B cell (primary cell): ENCODE measurements at regions not wholly inside any gene's neighbourhood (a gene's known extent, or its start where the extent isn't known, plus 50 kb on each side); places are given as distances from the start of the nearest gene placed in this dataset.

Experiments used
- ATAC-seq: fragments of 200-7000 bp; cut with Tn5 transposase; one replicate; pipeline ENCODE4 v1.10.0; 2021; ENCODE audit warnings: low read depth, mild to moderate bottlenecking, moderate number of reproducible peaks, moderate library complexity
- CTCF ChIA-PET: fragments of 350-600 bp; sonication (Branson Sonifier 250); formaldehyde crosslinking; loops from one replicate; lab custom pipeline; 2021; ENCODE audit warnings: antibody characterized with exemption, inconsistent platforms; lab: Charles Lee
- POLR2A ChIA-PET: fragments of 350-600 bp; sonication (Branson Sonifier 250); formaldehyde crosslinking; loops from one replicate; lab custom pipeline; 2021; ENCODE audit warnings: antibody characterized with exemption; lab: Charles Lee
- DNase-seq: peaks from one replicate; pipeline ENCODE4 v3.0.0; 2013
- H2AFZ ChIP-seq: 2 replicates; pipeline ENCODE4 v1.6.1; 2012; ENCODE audit warnings: mild to moderate bottlenecking, low read depth, low read length; ENCODE audit not compliant: insufficient read depth, poor library complexity, severe bottlenecking
- H3K27ac ChIP-seq, 2 donors: 1 replicate in 1 of 2; 2 replicates in 1 of 2; pipeline ENCODE4 v1.5.1; 2012 to 2013; ENCODE audit warnings: low read length in 2 of 2, mild to moderate bottlenecking in 2 of 2, moderate library complexity in 1 of 2
- H3K27me3 ChIP-seq, 4 experiments: fragments of 200-600 bp in 1 of 4; sonication (generic) in 1 of 4; replicated peaks in 1 of 4; 1 replicate in 2 of 4; 2 replicates in 2 of 4; pipeline versions ENCODE4 v1.6.1 to v1.7.0; 2013 to 2016; ENCODE audit warnings: low read length in 3 of 4, mild to moderate bottlenecking in 2 of 4, mixed read lengths in 1 of 4, moderate library complexity in 1 of 4; ENCODE audit not compliant: insufficient read depth in 4 of 4, control insufficient read depth in 3 of 4; ENCODE audit errors: control extremely low read depth in 1 of 4
- H3K36me3 ChIP-seq, 2 experiments: replicated peaks in 1 of 2; 1 replicate in 1 of 2; 2 replicates in 1 of 2; pipeline versions ENCODE4 v1.6.1 to v1.7.1; 2013; ENCODE audit warnings: low read length in 1 of 2; ENCODE audit not compliant: insufficient read depth in 2 of 2, control insufficient read depth in 1 of 2; ENCODE audit errors: control extremely low read depth in 1 of 2, extremely low read depth in 1 of 2
- H3K4me1 ChIP-seq, 2 donors: fragments of 200-600 bp in 1 of 2; sonication (generic) in 1 of 2; 1 replicate in 1 of 2; 2 replicates in 1 of 2; pipeline versions ENCODE4 v1.5.1 to v1.6.1; 2013 to 2017; ENCODE audit warnings: low read length in 2 of 2; ENCODE audit not compliant: control insufficient read depth in 2 of 2, insufficient read depth in 2 of 2
- H3K4me2 ChIP-seq: replicated peaks from 2 replicates; pipeline ENCODE3; 2012; ENCODE audit warnings: mild to moderate bottlenecking, low read depth, low read length; ENCODE audit not compliant: poor library complexity, severe bottlenecking
- H3K4me3 ChIP-seq, 5 experiments: fragments of 200-600 bp in 1 of 5; sonication (generic) in 1 of 5; 1 replicate in 3 of 5; 2 replicates in 2 of 5; pipeline versions ENCODE4 v1.5.1 to v1.7.0; 2011 to 2016; ENCODE audit warnings: low read length in 4 of 5, mild to moderate bottlenecking in 4 of 5, low read depth in 2 of 5, control low read depth in 1 of 5, moderate library complexity in 1 of 5; ENCODE audit not compliant: insufficient read depth in 1 of 5; ENCODE audit errors: control extremely low read depth in 1 of 5, extremely low read depth in 1 of 5
- H3K79me2 ChIP-seq: fragments of 200-600 bp; sonication (generic); one replicate; pipeline ENCODE4 v1.6.0; 2016; ENCODE audit warnings: low read length; ENCODE audit not compliant: control insufficient read depth, insufficient read depth
- H3K9ac ChIP-seq: fragments of 200-600 bp; sonication (generic); 2 replicates; pipeline ENCODE4 v1.6.1; 2017; ENCODE audit warnings: mild to moderate bottlenecking, low read length, moderate library complexity
- H3K9me3 ChIP-seq, 3 donors: one replicate each; pipeline versions ENCODE4 v1.6.1 to v1.7.1; 2013; ENCODE audit warnings: low read length in 2 of 3; ENCODE audit not compliant: control insufficient read depth in 2 of 3, insufficient read depth in 1 of 3; ENCODE audit errors: control extremely low read depth in 1 of 3
- H4K20me1 ChIP-seq: 2 replicates; pipeline ENCODE4 v1.6.0; 2012; ENCODE audit warnings: mild to moderate bottlenecking, low read length; ENCODE audit not compliant: insufficient read depth, control insufficient read depth, poor library complexity, severe bottlenecking
- H3K27ac Mint-ChIP-seq: one replicate; pipeline ENCODE4 v1.8.0; 2021; ENCODE audit warnings: mixed read lengths
- H3K27me3 Mint-ChIP-seq: one replicate; pipeline ENCODE4 v1.8.0; 2021; ENCODE audit warnings: mixed read lengths
- H3K4me1 Mint-ChIP-seq: one replicate; pipeline ENCODE4 v1.8.0; 2021; ENCODE audit warnings: mixed read lengths
- H3K4me3 Mint-ChIP-seq: one replicate; pipeline ENCODE4 v1.8.0; 2021; ENCODE audit warnings: mixed read lengths
- H3K9me3 Mint-ChIP-seq: one replicate; pipeline ENCODE4 v1.8.0; 2022; ENCODE audit warnings: mixed read lengths; ENCODE audit not compliant: insufficient read depth
- EZH2 ChIP-seq: IDR thresholded peaks from 2 replicates; pipeline ENCODE4 v1.6.1; 2012; ENCODE audit warnings: borderline replicate concordance, low read depth, mild to moderate bottlenecking, moderate library complexity, low read length; ENCODE audit not compliant: insufficient read depth, poor library complexity, severe bottlenecking
- WGBS: methylation state at CpG from one replicate; pipeline ENCODE4 v1.1.5; 2013; ENCODE audit warnings: missing lambda C conversion rate; ENCODE audit not compliant: insufficient coverage; 5-methylcytosine and 5-hydroxymethylcytosine counted together
- intact Hi-C: fragments of 100-400 bp; cut with micrococcal nuclease; formaldehyde crosslinking; loops from one replicate; pipeline ENCODE4 v1.10.0; 2022
- TF ChIP-seq, protein P1 (sequence below): fragments of 200-600 bp; IDR thresholded peaks from one replicate; pipeline ENCODE4 v1.8.0; 2022; ENCODE audit warnings: antibody characterized with exemption, mild to moderate bottlenecking

DNA sequence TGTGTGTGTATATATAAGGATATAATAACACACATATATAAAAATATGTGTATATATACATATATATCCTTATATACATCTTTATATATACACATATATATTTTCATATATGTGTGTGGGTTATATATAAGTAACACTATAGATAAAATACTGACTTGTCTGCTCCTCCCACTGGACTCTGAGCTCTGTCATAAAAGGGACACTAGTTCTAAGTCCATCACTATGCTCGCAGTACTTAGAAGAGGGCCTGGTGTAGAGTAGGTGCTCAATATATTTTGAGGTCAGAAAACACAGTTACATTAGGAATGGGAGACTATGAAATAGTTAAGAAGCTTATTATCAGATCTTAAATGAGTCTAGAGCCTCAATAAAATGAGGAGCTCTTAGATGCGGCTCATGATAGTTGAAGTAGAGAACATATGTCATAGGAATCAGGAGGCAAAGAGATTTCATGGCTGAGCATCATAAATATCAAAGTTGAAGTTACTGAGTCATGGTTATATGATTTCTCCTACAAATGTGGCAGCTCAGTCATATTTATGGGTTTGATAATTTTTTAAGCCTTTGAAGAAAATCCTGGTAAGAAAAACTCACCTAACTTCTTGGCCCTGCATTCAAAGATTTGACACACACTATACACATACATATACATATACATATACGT is 371.2 kb upstream of the THBS1 start:
- no peaks in the 10 kb centered on the region for H3K79me2 ChIP-seq
- no peak overlapping the region for H3K4me2 ChIP-seq
- H3K27me3 ChIP-seq = no peaks in the 10 kb centered on the region
- Mint-ChIP-seq H3K27me3 (no peaks in the 10 kb centered on the region), H3K9me3 (no peaks in the 10 kb centered on the region), H3K4me3 (no peak overlapping the region), H3K27ac (no peak overlapping the region), H3K4me1 (no peaks in the 10 kb centered on the region)
- no peaks in the 10 kb centered on the region for H3K9me3 ChIP-seq
- TF ChIP-seq EZH2 = no peak
- TF ChIP-seq, protein P1, sequence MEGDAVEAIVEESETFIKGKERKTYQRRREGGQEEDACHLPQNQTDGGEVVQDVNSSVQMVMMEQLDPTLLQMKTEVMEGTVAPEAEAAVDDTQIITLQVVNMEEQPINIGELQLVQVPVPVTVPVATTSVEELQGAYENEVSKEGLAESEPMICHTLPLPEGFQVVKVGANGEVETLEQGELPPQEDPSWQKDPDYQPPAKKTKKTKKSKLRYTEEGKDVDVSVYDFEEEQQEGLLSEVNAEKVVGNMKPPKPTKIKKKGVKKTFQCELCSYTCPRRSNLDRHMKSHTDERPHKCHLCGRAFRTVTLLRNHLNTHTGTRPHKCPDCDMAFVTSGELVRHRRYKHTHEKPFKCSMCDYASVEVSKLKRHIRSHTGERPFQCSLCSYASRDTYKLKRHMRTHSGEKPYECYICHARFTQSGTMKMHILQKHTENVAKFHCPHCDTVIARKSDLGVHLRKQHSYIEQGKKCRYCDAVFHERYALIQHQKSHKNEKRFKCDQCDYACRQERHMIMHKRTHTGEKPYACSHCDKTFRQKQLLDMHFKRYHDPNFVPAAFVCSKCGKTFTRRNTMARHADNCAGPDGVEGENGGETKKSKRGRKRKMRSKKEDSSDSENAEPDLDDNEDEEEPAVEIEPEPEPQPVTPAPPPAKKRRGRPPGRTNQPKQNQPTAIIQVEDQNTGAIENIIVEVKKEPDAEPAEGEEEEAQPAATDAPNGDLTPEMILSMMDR = no peak
- CTCF ChIA-PET = no interaction called here
- H2AFZ ChIP-seq = no peak overlapping the region
- H3K36me3 ChIP-seq = no peaks in the 10 kb centered on the region
- POLR2A ChIA-PET = no interaction called here
- H3K9ac ChIP-seq = no peak overlapping the region
- H4K20me1 ChIP-seq = no peaks in the 10 kb centered on the region
- DNase-seq (no peak), ATAC-seq (no peak)
- intact Hi-C loops = no loop called here
- no peaks in the 10 kb centered on the region for H3K4me1 ChIP-seq
- no peak overlapping the region for H3K4me3 ChIP-seq
- 84% methylated on average over 2 of the region's 3 CpGs for WGBS
- H3K27ac ChIP-seq = no peak overlapping the region

DNA sequence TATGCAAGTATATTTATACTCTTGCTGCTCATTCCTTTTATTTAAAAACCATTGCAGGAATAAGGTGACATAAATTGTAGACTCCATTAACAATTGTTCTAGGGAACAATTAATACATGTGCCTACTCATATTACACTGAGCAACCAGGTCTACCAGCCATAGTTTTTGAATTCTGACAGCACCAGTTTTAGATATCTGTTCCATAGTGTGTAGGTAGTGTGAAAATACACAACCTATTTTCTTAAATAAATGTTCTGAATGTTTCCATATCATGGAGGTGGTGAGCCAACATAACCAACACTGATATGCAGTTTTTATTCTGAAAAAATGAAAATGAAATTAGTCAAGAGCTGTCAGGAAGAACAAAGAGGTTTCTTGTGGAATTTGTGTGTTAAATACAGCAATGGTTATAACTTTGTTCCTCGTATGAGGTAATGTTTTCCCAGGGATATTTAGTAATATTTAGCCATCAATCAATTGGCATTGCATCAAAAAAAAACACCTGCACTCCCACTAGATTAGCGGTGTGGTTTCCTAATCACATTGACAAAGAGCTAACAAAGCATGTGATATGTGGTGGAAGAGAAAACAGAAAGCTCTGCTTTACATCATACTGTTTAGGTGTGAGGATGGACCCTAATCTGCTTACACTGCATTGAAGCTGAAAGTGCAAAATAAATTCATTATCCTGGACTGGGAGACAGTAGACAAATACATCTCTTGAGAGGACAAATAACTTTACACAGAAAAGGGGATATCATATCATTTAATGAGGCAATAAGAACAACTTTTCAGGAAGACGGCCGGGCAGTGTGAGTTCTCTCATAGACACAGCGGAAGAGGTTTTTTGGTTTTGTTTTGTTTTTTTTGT is 369.5 kb upstream of the THBS1 start:
- Histone ChIP-seq H3K4me3 (no peak overlapping the region), H3K27ac (no peak overlapping the region), H3K36me3 (no peaks in the 10 kb centered on the region), H4K20me1 (no peaks in the 10 kb centered on the region), H3K27me3 (no peaks in the 10 kb centered on the region), H3K4me2 (no peak overlapping the region), H3K4me1 (no peaks in the 10 kb centered on the region), H3K9me3 (no peaks in the 10 kb centered on the region), H3K79me2 (no peaks in the 10 kb centered on the region), H2AFZ (no peak overlapping the region), H3K9ac (no peak overlapping the region)
- ChIA-PET POLR2A (no interaction called here), CTCF (no interaction called here)
- no peaks in the 10 kb centered on the region for H3K9me3 Mint-ChIP-seq
- H3K4me1 Mint-ChIP-seq = no peaks in the 10 kb centered on the region
- TF ChIP-seq EZH2 = no peak
- TF ChIP-seq, protein P1 = no peak
- DNase-seq (no peak), ATAC-seq (no peak)
- no peaks in the 10 kb centered on the region for H3K27me3 Mint-ChIP-seq
- intact Hi-C loops = no loop called here
- WGBS = 100% methylated on average over 1 of the region's 5 CpGs
- no peak overlapping the region for H3K4me3 Mint-ChIP-seq
- no peak overlapping the region for H3K27ac Mint-ChIP-seq
